Activated CD4-positive, alpha-beta T cell treated with anti-CD3 and anti-CD28 coated beads, Interleukin-2, amount 50 U/mL, for 16 hours (primary cell): ENCODE measurements at regions not wholly inside any gene's neighbourhood (a gene's known extent, or its start where the extent isn't known, plus 50 kb on each side); places are given as distances from the start of the nearest gene placed in this dataset.

Experiments
- DNase-seq: peaks from one replicate; pipeline ENCODE4 v3.0.0-alpha.2; 2020

DNA sequence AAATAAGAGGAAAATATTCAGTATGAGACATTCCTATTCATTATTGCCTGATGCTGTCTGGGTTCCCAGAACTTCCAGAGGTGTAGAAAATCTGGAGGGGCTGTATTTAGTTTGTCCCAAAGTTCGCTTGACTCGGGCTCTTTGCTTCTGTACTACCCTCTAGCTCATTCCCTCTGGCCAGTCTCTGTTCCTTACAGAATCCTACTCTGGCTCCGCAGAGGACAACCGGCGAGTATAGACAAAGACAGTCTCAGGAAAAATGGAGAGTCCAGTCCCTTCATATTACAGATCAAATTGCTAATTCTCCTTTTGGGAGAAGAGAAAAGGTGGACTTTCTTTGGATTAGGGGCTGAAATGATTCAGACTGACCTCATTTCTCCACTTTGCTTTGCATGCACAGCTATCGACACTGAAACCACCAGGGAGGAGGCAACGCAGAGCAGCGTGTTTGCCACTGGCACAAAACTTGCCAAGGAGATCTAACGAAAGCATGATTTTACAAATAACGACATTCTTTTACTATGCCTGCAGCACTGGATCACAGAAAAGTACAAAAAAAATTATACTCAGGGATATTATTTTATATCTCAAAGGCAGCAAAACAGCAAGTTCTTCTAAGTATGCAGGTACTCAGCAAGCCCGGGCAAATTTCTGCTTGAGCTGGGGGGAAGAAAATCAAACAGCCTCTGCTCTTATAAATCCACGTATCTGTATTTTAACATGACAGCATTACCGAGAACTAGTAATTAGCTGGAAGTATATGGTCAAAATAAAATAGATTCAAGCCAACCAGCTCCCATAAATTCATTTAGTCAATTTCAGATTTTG is 279.7 kb downstream of the NPR3 start:
- DNase-seq: no peak

GRCh38 chr5:32991421-32991815 is 280.3 kb downstream of the NPR3 start:
- DNase-seq: no peak

GRCh38 chr5:32996336-32996735 is 285.2 kb downstream of the NPR3 start:
- DNase-seq: no peak

DNA sequence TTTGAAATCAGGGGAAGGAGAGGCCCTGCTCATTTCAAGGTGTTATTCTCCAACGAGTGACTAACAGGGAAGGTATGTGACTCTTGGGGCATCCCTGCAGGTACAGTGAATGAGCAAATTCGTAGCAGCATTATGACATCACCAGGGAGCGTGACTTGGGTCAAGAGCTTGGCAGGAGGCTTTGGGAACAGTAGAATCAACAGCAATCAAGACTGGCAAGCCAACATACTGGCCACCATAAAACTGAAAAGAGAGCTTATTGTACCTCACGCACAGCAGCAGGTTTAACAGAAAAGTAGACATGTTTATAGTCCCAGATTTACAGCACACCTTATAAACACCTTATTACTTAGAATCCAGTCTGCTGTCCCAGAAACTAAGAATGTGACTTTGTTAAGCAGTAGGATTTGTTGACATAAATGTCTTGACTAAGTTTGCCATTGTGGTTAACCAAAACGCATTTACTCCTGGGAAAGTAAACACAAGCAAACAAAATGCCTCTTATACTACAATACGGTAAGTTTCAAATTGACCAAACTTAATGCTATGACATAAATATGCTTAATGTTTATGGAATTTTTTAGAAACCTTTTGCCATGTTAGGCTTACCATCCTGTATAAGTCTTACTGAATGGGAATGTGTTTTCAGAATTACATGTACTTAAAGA is 297.8 kb downstream of the NPR3 start:
- no peak for DNase-seq

- no peak for DNase-seq
Measured at GRCh38 chr5:33010846-33011245, 299.7 kb downstream of the NPR3 start.

DNA sequence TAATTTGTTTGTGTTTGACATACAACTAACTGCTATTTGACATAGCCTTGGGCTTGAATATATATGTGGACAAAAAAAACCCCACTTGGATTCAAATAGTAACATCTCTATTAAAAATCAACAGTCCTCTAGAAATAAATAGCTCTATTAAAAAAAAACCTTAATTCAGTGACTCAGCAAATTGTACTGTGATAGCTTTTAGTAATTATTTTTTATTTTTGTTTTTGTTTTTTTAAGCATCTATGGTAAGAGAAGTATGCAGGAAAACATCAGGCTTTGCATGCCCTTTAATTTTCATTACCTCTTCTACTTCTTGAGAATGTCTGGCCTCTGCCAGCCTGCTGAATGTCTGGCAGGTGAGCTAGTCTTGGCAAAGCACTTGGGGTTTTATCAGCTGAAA is 300.7 kb downstream of the NPR3 start:
- DNase-seq: no peak

DNA sequence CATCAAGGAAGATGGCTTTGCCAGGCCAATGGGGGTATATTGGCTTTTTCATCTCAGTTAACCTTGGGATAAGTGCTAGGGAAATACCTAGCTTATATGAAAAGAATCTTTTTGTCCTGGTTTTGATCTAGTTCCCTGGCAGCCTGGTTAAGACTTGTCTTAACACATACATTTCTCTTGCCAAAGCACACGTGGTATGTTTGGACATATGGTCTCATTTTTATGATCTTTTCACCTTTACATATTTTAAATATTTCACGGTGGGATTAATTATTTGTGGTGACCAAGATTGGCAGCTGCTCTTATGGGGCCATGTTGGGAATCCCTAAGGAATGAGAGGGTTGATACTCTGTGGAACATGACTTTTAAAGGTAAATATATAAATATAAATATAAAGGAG is 312.5 kb downstream of the NPR3 start:
- no peak for DNase-seq

DNA sequence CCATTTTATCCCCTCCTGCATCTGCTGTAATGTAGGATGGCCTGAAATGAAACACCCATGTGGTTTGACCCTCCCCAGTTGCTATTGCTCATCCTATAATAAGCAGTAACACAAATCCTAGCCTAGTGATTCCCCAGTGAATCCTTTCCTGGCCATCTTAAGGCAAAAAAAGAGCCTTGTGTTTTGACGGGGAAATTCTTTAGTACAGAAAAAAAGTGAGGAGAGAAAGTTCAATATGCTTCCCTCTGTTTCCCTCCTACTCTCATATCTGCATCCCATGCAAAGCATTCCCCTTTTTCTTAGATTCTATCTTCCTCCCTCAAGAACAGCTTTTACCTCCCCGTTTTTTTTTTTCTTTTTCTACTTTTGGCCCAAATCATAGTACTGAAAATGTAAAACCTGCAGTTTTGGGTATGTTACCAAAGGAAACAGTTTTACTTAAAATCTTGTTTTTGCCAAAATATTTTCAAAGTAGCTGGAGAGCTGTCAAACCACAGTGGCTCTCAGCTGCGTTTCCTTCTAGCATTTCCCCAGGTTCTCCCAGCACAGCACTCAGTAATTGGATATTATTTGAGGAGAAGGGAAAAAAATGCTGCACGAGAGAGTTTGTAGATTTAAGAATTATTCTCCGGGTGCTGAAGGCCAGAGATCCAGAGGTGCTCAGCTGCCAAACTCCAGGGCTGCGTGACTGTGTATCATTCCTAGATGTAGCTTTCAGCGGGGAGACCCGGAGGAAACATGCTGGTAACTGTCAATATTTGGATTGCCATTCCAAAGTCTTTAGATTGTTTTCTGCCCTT is 321.4 kb downstream of the NPR3 start:
- DNase-seq: no peak

- DNase-seq: no peak
Measured at GRCh38 chr5:33033516-33033915, 322.4 kb downstream of the NPR3 start.

GRCh38 chr5:33034777-33035176 is 323.7 kb downstream of the NPR3 start:
- DNase-seq: no peak

GRCh38 chr5:33035851-33036527 is 324.9 kb downstream of the NPR3 start:
- DNase-seq: no peak

DNA sequence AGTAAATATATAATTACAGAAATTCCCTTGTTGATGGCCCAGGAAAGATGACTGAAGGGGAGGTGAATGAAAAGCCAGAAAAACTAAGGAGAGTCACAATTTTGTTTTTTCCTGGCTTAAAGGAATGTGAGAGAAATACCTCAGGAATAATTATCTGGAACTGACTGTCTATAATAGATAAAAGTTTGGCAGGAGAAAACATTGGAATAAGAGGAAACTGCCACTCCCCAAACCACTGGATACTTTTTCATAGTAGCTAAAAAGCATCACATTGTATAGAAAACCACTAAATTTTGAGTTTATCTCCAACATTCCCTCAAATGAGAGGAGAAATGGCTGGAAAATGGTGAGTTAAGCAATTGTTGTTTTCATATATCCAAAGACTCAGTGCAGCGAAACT is 326.0 kb downstream of the NPR3 start:
- DNase-seq: no peak

- DNase-seq: no peak
Measured at GRCh38 chr5:33041586-33041985, 330.5 kb downstream of the NPR3 start.

- DNase-seq: no peak
Measured at GRCh38 chr5:33043343-33043997, 332.3 kb downstream of the NPR3 start.

- DNase-seq: no peak
Measured at GRCh38 chr5:33046091-33046490, 335.0 kb downstream of the NPR3 start.

DNA sequence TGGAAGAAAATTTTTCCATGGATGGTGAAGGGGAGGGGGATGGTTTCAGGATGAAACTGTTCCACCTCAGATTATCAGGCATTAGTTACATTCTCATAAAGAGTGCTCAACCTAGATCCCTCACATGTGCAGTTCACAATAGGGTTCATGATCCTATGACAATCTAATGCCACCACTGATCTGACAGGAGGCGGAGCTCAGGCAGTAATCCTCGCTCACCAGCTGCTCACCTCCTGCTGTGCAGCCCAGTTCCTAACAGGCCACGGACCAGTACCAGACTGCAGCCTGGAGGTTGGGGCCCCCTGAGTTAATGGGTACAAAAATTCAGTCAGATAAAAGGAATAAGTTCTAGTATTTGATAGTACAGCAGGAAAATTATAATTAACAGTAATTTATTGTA is 337.2 kb downstream of the NPR3 start:
- DNase-seq: no peak

DNA sequence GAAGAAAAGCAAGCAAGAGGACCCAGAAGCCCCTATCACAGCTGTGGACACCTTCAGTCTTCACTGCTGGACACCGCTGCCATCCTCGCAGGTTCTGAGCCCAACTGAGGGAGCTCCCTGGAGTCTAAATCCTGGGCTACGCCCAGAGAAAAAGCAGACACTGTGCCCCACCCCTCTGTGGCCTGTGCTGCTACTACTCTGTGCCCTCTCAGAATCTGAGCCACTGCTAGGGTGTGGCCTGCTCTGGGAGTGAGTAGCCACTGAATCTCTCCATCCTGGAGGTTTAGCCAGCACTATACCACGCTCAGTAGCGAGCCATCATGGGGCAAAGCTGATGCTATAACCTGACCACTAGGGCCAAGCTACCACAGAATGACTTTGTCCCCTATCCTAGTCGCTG is 338.2 kb downstream of the NPR3 start:
- no peak for DNase-seq

DNA sequence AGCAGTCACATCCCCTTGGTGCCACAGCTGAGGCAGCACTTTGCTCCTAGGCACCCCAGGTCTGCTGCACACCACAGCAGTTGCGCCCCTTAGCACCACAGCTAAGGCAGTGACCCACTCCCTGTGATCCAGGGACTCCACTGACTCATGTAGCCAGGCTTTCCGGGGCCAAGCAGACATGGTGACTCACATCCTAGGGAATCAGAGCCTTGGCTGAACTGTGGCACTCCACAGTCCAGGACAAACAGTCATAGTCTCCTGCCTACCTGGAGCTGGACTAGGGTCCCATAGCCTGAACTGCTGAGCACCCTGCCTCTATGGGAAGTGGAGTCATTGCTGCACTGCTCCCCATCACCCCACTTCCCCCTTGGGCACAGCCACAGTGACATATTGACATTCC is 338.7 kb downstream of the NPR3 start:
- DNase-seq: no peak

DNA sequence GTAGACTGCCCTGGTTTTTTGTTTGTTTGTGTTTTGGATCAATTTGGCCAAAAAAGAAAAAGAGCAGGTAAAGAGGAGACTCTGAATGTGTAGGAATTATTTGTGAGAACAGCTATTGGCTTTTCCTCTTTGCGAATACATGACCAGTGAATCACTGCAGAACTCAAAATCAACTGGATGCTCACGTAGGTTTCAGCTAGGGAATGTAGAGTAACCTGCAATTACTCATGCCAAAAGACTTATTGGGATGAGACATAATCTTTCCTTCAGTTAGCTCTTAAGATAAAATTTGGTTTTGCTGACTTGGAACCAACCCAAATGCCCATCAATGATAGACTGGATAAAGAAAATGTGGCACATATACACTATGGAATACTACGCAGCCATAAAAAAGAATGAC is 348.0 kb downstream of the NPR3 start:
- no peak for DNase-seq

DNA sequence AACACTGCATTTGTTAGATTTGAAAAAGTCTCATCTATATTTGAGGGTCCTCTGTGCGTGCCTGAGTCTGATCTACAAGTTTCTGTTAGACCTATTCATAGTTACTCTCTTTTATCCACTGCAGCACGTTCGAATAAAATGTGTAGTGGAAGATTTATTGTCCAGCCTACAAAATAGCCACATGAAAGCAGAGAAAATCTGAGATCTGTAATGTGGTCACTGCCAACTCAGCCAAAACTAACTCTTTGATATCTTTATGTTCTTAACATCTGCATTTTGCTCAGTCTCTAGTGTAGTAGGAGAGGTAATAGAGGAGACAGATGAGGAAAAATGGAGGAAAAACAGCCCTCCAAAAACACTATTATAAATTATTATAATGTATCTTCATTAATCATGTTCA is 354.0 kb downstream of the NPR3 start:
- DNase-seq: no peak

DNA sequence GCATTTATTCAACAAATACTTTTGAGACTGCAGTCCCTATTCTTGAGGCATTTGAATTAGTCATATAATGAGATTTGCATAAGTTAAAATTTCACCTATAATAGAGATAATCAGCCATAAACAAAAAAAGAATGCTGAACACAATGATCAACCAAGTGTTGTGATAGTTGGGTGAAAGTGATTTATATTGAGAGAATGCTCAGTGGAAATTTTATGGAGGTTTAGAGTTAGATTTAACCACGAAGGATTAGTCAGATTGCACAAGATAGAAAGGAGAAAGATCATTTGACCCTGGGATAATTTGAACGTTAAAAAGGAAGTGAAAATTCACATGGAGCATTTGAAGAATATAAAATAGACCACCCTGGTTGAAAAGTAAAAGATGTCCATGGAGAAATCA is 356.2 kb downstream of the NPR3 start:
- DNase-seq: no peak

GRCh38 chr5:33068786-33069185 is 357.7 kb downstream of the NPR3 start:
- no peak for DNase-seq

- DNase-seq: no peak
Measured at GRCh38 chr5:33072296-33072695, 361.2 kb downstream of the NPR3 start.
